ENCODE measurements at regions not wholly inside any gene's neighbourhood (a gene's known extent, or its start where the extent isn't known, plus 50 kb on each side); places are given as distances from the start of the nearest gene placed in this dataset.

DNA sequence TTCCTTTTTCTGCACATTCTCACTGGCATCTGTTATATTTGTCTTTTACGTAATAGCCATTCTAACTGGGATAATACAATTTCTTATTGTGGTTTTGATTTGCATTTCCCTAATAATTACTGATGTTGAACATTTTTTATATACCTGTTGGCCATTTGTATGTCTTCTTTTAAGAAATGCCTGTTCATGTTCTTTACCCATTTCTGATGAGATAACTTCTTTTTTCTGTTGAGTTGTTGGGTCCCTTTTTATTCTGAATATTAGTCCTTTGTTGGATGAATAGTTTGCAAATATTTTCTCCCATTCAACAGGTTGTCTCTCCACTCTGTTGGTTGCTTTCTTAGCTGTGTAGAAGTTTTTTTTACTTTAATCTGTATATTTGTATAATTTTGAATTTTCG is 147.7 kb upstream of the TRPC4 start:
- TF ChIP-seq CTCF (IDR thresholded peaks at IDR 0.05; ENCODE audit: insufficient read depth, low read length, missing control alignments), result no peak
- no peak overlapping the region for H3K4me3 ChIP-seq (ENCODE audit: low read depth, low read length)
- ChIA-PET POLR2A (no interaction called here), CTCF (no interaction called here)
- no peak for DNase-seq (ENCODE audit: low read depth, low spot score)

GRCh38 chr13:38013676-38014075 is 144.1 kb upstream of the TRPC4 start:
- H3K4me3 ChIP-seq (ENCODE audit: low read depth, low read length), result no peak overlapping the region
- CTCF ChIA-PET, result no interaction called here
- DNase-seq (ENCODE audit: low read depth, low spot score), result no peak
- POLR2A ChIA-PET, result no interaction called here
- no peak for TF ChIP-seq CTCF (IDR thresholded peaks at IDR 0.05; ENCODE audit: insufficient read depth, low read length, missing control alignments)

DNA sequence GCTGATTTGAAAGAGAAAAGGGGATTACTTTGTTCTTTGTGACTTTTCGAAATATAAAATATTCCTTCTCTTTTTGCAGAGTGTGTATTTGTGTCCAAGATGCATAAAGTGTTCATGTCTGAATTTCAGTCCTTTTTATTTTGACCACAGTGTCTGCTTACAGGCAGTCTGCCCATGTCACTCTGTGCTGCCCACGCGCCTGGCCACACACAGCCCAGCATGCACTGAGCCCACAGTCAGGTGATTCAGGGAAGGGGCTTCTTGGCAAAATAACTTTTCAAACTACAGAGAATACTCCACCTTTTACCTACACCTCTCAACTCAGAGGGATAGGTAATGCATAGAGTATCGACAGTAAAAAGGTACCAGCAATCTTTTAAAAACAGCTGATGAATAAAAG is 142.5 kb upstream of the TRPC4 start:
- H3K4me3 ChIP-seq (ENCODE audit: low read depth, low read length), result no peak overlapping the region
- CTCF ChIA-PET, result no interaction called here
- POLR2A ChIA-PET, result no interaction called here
- TF ChIP-seq CTCF (IDR thresholded peaks at IDR 0.05; ENCODE audit: insufficient read depth, low read length, missing control alignments), result no peak
- DNase-seq (ENCODE audit: low read depth, low spot score), result no peak

DNA sequence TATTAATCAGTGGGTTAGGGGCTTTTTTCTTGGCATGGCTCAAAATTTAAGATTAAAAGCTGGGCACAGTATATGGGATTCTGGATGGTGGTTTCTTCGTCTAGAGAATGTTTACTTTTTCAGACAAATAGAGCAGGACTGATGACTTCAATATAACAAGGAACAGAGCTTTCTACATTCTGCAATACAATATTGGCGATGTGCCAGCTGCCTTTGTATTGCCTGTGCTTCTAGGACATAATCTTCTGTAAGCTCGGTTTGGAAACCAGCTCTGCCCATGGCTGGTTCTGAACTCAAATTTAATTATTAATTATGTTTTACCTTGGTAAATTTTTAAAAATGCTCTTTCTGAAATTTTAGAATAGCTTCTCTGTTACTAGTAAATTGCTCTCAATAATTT is 139.1 kb upstream of the TRPC4 start:
- CTCF ChIA-PET, result interaction anchor here (0.7 kb wide), 1 partner anchor 25 kb away, joined by 3 read pairs; no protein-coding TSS in a partner anchor
- no peak for TF ChIP-seq CTCF (IDR thresholded peaks at IDR 0.05; ENCODE audit: insufficient read depth, low read length, missing control alignments)
- POLR2A ChIA-PET, result no interaction called here
- no peak overlapping the region for H3K4me3 ChIP-seq (ENCODE audit: low read depth, low read length)
- DNase-seq (ENCODE audit: low read depth, low spot score), result no peak

DNA sequence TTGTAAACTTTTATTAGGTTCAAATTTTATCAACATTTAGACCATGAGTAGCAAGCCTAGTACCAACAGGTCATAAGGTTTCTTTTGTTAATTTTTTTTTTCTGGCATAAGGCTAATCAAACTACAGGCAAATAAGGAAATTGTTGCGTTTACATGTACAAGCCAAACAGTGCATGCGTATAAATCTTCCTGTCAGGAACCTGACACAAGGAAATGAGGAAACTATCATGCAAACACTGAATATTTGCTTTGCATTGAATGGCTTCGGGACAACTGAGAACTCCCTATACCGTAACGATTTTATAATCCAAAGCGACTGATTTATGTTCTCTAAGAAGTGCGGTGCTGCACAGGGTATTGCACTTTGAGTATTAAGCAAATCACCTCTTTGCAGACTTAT is 133.0 kb upstream of the TRPC4 start:
- no peak for DNase-seq (ENCODE audit: low read depth, low spot score)
- POLR2A ChIA-PET, result no interaction called here
- CTCF ChIA-PET, result no interaction called here
- TF ChIP-seq CTCF (IDR thresholded peaks at IDR 0.05; ENCODE audit: insufficient read depth, low read length, missing control alignments), result no peak
- H3K4me3 ChIP-seq (ENCODE audit: low read depth, low read length), result no peak overlapping the region

DNA sequence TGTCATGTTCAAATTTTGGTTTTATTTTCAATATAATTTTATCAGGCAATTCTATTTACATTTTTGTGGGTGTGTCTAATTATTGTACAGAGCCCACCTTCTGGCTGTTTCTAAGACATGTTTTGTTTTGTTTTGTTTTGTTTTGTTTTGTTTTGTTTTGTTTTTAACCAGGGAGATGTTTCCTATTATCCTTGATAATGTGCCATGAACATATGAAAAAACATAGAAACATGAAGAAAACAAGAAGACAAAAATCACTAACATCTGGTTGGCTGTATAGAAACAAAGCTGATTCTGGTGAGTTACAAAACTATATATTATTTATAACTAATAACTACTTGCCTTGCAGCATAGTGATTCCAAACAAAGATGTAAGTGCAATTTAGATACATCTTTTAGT is 128.1 kb upstream of the TRPC4 start:
- no peak for DNase-seq (ENCODE audit: low read depth, low spot score)
- H3K4me3 ChIP-seq (ENCODE audit: low read depth, low read length), result no peak overlapping the region
- TF ChIP-seq CTCF (IDR thresholded peaks at IDR 0.05; ENCODE audit: insufficient read depth, low read length, missing control alignments), result no peak
- ChIA-PET POLR2A (no interaction called here), CTCF (no interaction called here)
